GM21717 (cell line): ENCODE measurements at regions not wholly inside any gene's neighbourhood (a gene's known extent, or its start where the extent isn't known, plus 50 kb on each side); places are given as distances from the start of the nearest gene placed in this dataset.
"Not testable (repeated sequence)": the region's sequence is repeated elsewhere in the genome, so short reads cannot be mapped to it uniquely, and the experiment has no call there.

Source experiments
- ATAC-seq: cut with Tn5 transposase; IDR thresholded peaks from one replicate; pipeline ENCODE4 v1.9.1; 2021; ENCODE audit warnings: mild to moderate bottlenecking, moderate library complexity; ENCODE audit not compliant: unreplicated experiment

GRCh38 chr20:16801919-16802651 is 53.9 kb downstream of the OTOR start:
- no peak for ATAC-seq

- no peak for ATAC-seq
Measured at GRCh38 chr20:16802652-16802935, 54.4 kb downstream of the OTOR start.

- peak; percentile 58 for ATAC-seq
Measured at GRCh38 chr20:16803965-16804792, 56.0 kb downstream of the OTOR start.

- ATAC-seq, result no peak
Measured at GRCh38 chr20:16804793-16805187, 56.6 kb downstream of the OTOR start.

- no peak for ATAC-seq
Measured at GRCh38 chr20:16806061-16806460, 57.9 kb downstream of the OTOR start.

- ATAC-seq, result no peak
Measured at GRCh38 chr20:16806886-16807285, 58.7 kb downstream of the OTOR start.

GRCh38 chr20:16808796-16809195 is 60.6 kb downstream of the OTOR start:
- ATAC-seq, result no peak

- no peak for ATAC-seq
Measured at GRCh38 chr20:16810216-16810615, 62.1 kb downstream of the OTOR start.

- ATAC-seq, result no peak
Measured at GRCh38 chr20:16816192-16816591, 68.0 kb downstream of the OTOR start.

GRCh38 chr20:16819483-16819882 is 71.3 kb downstream of the OTOR start:
- no peak for ATAC-seq

- ATAC-seq, result no peak
Measured at GRCh38 chr20:16821211-16822089, 73.3 kb downstream of the OTOR start.

- ATAC-seq, result no peak
Measured at GRCh38 chr20:16824664-16825063, 76.5 kb downstream of the OTOR start.

- no peak for ATAC-seq
Measured at GRCh38 chr20:16828666-16829305, 80.6 kb downstream of the OTOR start.

- not testable (repeated sequence) for ATAC-seq
Measured at GRCh38 chr20:16835690-16836089, 87.5 kb downstream of the OTOR start.

- ATAC-seq, result no peak
Measured at GRCh38 chr20:16842486-16843120, 94.4 kb downstream of the OTOR start.

GRCh38 chr20:16844406-16844805 is 96.2 kb downstream of the OTOR start:
- no peak for ATAC-seq

GRCh38 chr20:16846006-16846405 is 97.8 kb downstream of the OTOR start:
- no peak for ATAC-seq

- no peak for ATAC-seq
Measured at GRCh38 chr20:16848061-16848460, 99.9 kb downstream of the OTOR start.

- no peak for ATAC-seq
Measured at GRCh38 chr20:16848526-16848925, 100.4 kb downstream of the OTOR start.

- no peak for ATAC-seq
Measured at GRCh38 chr20:16860914-16861313, 112.8 kb downstream of the OTOR start.

GRCh38 chr20:16861708-16862107 is 113.5 kb downstream of the OTOR start:
- ATAC-seq, result no peak
